SK-N-MC (cell line): ENCODE measurements at regions not wholly inside any gene's neighbourhood (a gene's known extent, or its start where the extent isn't known, plus 50 kb on each side); places are given as distances from the start of the nearest gene placed in this dataset.

Experiments
- EZH2 ChIP-seq: fragments of 200-600 bp; sonication (generic); IDR thresholded peaks from one replicate; pipeline ENCODE4 v1.6.1; 2017; ENCODE audit warnings: antibody characterized with exemption
- FOXP2 ChIP-seq: optimal IDR thresholded peaks from 2 replicates; pipeline ENCODE3; 2011; ENCODE audit warnings: mild to moderate bottlenecking, moderate library complexity; ENCODE audit not compliant: insufficient read depth; ENCODE audit errors: extremely low read length, control extremely low read depth
- POLR2AphosphoS5 ChIP-seq: IDR thresholded peaks from 2 replicates; pipeline ENCODE4 v1.6.1; 2012; ENCODE audit warnings: mild to moderate bottlenecking, low read depth, low read length, borderline replicate concordance

GRCh38 chr10:123375738-123376137, 221.5 kb downstream of the BUB3 start:
- TF ChIP-seq POLR2AphosphoS5 (no peak), EZH2 (no peak), FOXP2 (no peak)
